Mucosa of stomach (tissue), 1 donor: ENCODE measurements at regions not wholly inside any gene's neighbourhood (a gene's known extent, or its start where the extent isn't known, plus 50 kb on each side); places are given as distances from the start of the nearest gene placed in this dataset.

ENCODE experiments used
- H3K27me3 ChIP-seq: one replicate; pipeline ENCODE4 v1.7.0; 2013; ENCODE audit warnings: mild to moderate bottlenecking, low read length; ENCODE audit not compliant: control insufficient read depth, insufficient read depth
- H3K36me3 ChIP-seq: one replicate; pipeline ENCODE4 v1.7.0; 2013; ENCODE audit warnings: low read length; ENCODE audit not compliant: control insufficient read depth, insufficient read depth
- H3K4me1 ChIP-seq: one replicate; pipeline ENCODE4 v1.7.0; 2013; ENCODE audit warnings: mild to moderate bottlenecking, low read length; ENCODE audit not compliant: control insufficient read depth, insufficient read depth
- H3K4me3 ChIP-seq: one replicate; pipeline ENCODE4 v1.7.0; 2013; ENCODE audit warnings: low read length
- H3K9ac ChIP-seq: one replicate; pipeline ENCODE4 v1.7.0; 2013; ENCODE audit warnings: mild to moderate bottlenecking, low read length, moderate library complexity
- H3K9me3 ChIP-seq: one replicate; pipeline ENCODE4 v1.7.0; 2013; ENCODE audit warnings: mild to moderate bottlenecking, low read length, moderate library complexity; ENCODE audit not compliant: control insufficient read depth
- donor health status: Pancreatic carcinoma.

- H3K4me1 ChIP-seq = no peaks in the 10 kb centered on the region
- H3K36me3 ChIP-seq = no peaks in the 10 kb centered on the region
- H3K9ac ChIP-seq = no peak overlapping the region
- H3K27me3 ChIP-seq = no peaks in the 10 kb centered on the region
- H3K9me3 ChIP-seq = no peaks in the 10 kb centered on the region
- H3K4me3 ChIP-seq = no peak overlapping the region
These were observed 82.6 kb upstream of the CELF2 start for GRCh38 chr10:10935032-10935431.

GRCh38 chr10:10938676-10939075 is 79.0 kb upstream of the CELF2 start:
- Histone ChIP-seq H3K4me3 (no peak overlapping the region), H3K4me1 (no peaks in the 10 kb centered on the region), H3K27me3 (no peaks in the 10 kb centered on the region), H3K9me3 (no peaks in the 10 kb centered on the region), H3K9ac (no peak overlapping the region), H3K36me3 (no peaks in the 10 kb centered on the region)

GRCh38 chr10:10941127-10941730 is 76.4 kb upstream of the CELF2 start:
- Histone ChIP-seq H3K4me3 (no peak overlapping the region), H3K36me3 (no peaks in the 10 kb centered on the region), H3K27me3 (no peaks in the 10 kb centered on the region), H3K9me3 (no peaks in the 10 kb centered on the region), H3K4me1 (no peaks in the 10 kb centered on the region), H3K9ac (no peak overlapping the region)

GRCh38 chr10:10942441-10942840 is 75.2 kb upstream of the CELF2 start:
- no peaks in the 10 kb centered on the region for H3K9me3 ChIP-seq
- no peaks in the 10 kb centered on the region for H3K27me3 ChIP-seq
- no peak overlapping the region for H3K9ac ChIP-seq

GRCh38 chr10:10946081-10946480 is 71.6 kb upstream of the CELF2 start:
- H3K4me3 ChIP-seq = no peak overlapping the region
- no peaks in the 10 kb centered on the region for H3K4me1 ChIP-seq
- H3K9ac ChIP-seq = no peak overlapping the region
- H3K9me3 ChIP-seq = no peaks in the 10 kb centered on the region
- H3K27me3 ChIP-seq = no peaks in the 10 kb centered on the region
- no peaks in the 10 kb centered on the region for H3K36me3 ChIP-seq

More at GRCh38 chr10:10942441-10942840, 75.2 kb upstream of the CELF2 start:
- Histone ChIP-seq H3K36me3 (no peaks in the 10 kb centered on the region), H3K4me3 (no peak overlapping the region), H3K4me1 (no peaks in the 10 kb centered on the region)

- H3K9ac ChIP-seq = no peak overlapping the region
- H3K9me3 ChIP-seq = no peaks in the 10 kb centered on the region
- no peaks in the 10 kb centered on the region for H3K27me3 ChIP-seq
- no peaks in the 10 kb centered on the region for H3K4me1 ChIP-seq
- no peaks in the 10 kb centered on the region for H3K36me3 ChIP-seq
- no peak overlapping the region for H3K4me3 ChIP-seq
These were observed 70.9 kb upstream of the CELF2 start for GRCh38 chr10:10946801-10947200.

- Histone ChIP-seq H3K27me3 (no peaks in the 10 kb centered on the region), H3K4me1 (no peaks in the 10 kb centered on the region), H3K4me3 (no peak overlapping the region), H3K9me3 (no peaks in the 10 kb centered on the region), H3K36me3 (no peaks in the 10 kb centered on the region), H3K9ac (no peak overlapping the region)
These were observed 66.0 kb upstream of the CELF2 start for GRCh38 chr10:10951675-10952074.

GRCh38 chr10:10952800-10953199 is 64.9 kb upstream of the CELF2 start:
- Histone ChIP-seq H3K9me3 (no peaks in the 10 kb centered on the region), H3K9ac (no peak overlapping the region), H3K4me3 (no peak overlapping the region), H3K36me3 (no peaks in the 10 kb centered on the region), H3K4me1 (no peaks in the 10 kb centered on the region), H3K27me3 (no peaks in the 10 kb centered on the region)

GRCh38 chr10:10956681-10957542 is 60.8 kb upstream of the CELF2 start:
- no peak overlapping the region for H3K4me3 ChIP-seq
- H3K9ac ChIP-seq = no peak overlapping the region
- no peaks in the 10 kb centered on the region for H3K36me3 ChIP-seq
- no peaks in the 10 kb centered on the region for H3K27me3 ChIP-seq
- H3K4me1 ChIP-seq = no peaks in the 10 kb centered on the region
- no peaks in the 10 kb centered on the region for H3K9me3 ChIP-seq

- Histone ChIP-seq H3K9me3 (no peaks in the 10 kb centered on the region), H3K4me3 (no peak overlapping the region), H3K4me1 (no peaks in the 10 kb centered on the region), H3K9ac (no peak overlapping the region), H3K27me3 (no peaks in the 10 kb centered on the region), H3K36me3 (no peaks in the 10 kb centered on the region)
These were observed 59.6 kb upstream of the CELF2 start for GRCh38 chr10:10958041-10958440.

- H3K27me3 ChIP-seq = no peaks in the 10 kb centered on the region
- H3K9me3 ChIP-seq = no peaks in the 10 kb centered on the region
- no peaks in the 10 kb centered on the region for H3K36me3 ChIP-seq
- H3K9ac ChIP-seq = no peak overlapping the region
- no peaks in the 10 kb centered on the region for H3K4me1 ChIP-seq
- H3K4me3 ChIP-seq = no peak overlapping the region
These were observed 58.0 kb upstream of the CELF2 start for GRCh38 chr10:10959666-10960065.

GRCh38 chr10:10960534-10960933 is 57.1 kb upstream of the CELF2 start:
- H3K9me3 ChIP-seq = no peaks in the 10 kb centered on the region
- no peaks in the 10 kb centered on the region for H3K36me3 ChIP-seq
- H3K4me3 ChIP-seq = no peak overlapping the region
- no peaks in the 10 kb centered on the region for H3K27me3 ChIP-seq
- no peaks in the 10 kb centered on the region for H3K4me1 ChIP-seq
- no peak overlapping the region for H3K9ac ChIP-seq
